HCT116 (cell line): ENCODE measurements at regions not wholly inside any gene's neighbourhood (a gene's known extent, or its start where the extent isn't known, plus 50 kb on each side); places are given as distances from the start of the nearest gene placed in this dataset.

ENCODE experiments used
- CBX3 ChIP-seq: IDR thresholded peaks from 2 replicates; pipeline ENCODE4 v1.6.1; 2012; ENCODE audit warnings: low read depth
- CTCF ChIP-seq, 3 experiments: fragments of 200-600 bp in 1 of 3; sonication (generic) in 1 of 3; IDR thresholded peaks in 2 of 3; conservative IDR thresholded peaks in 1 of 3; 2 replicates each; pipeline ENCODE4 v1.5.1; 2012 to 2017; ENCODE audit warnings: low read depth in 2 of 3, low read length in 2 of 3, antibody characterized with exemption in 1 of 3, borderline replicate concordance in 1 of 3, control low read depth in 1 of 3, mild to moderate bottlenecking in 1 of 3, mixed read lengths in 1 of 3, mixed run types in 1 of 3, moderate library complexity in 1 of 3; ENCODE audit not compliant: insufficient read depth in 1 of 3
- EGR1 ChIP-seq: IDR thresholded peaks from 2 replicates; pipeline ENCODE4 v1.6.1; 2012; ENCODE audit warnings: low read depth
- EZH2 ChIP-seq: fragments of 200-600 bp; sonication (generic); IDR thresholded peaks from 2 replicates; pipeline ENCODE4 v1.6.1; 2017; ENCODE audit warnings: antibody characterized with exemption, mixed run types
- EZH2phosphoT487 ChIP-seq: fragments of 200-600 bp; IDR thresholded peaks from 2 replicates; pipeline ENCODE4 v1.6.1; 2018; ENCODE audit warnings: antibody characterized with exemption, borderline replicate concordance
- JUND ChIP-seq: IDR thresholded peaks from 2 replicates; pipeline ENCODE4 v1.6.1; 2012
- POLR2A ChIP-seq: IDR thresholded peaks from 2 replicates; pipeline ENCODE4 v1.7.0; 2011; ENCODE audit warnings: borderline replicate concordance; ENCODE audit not compliant: insufficient read depth, insufficient read length; ENCODE audit errors: extremely low read depth
- POLR2AphosphoS5 ChIP-seq: IDR thresholded peaks from 2 replicates; pipeline ENCODE4 v1.6.1; 2011; ENCODE audit warnings: mild to moderate bottlenecking, low read depth, low read length, moderate library complexity
- RAD21 ChIP-seq: IDR thresholded peaks from 2 replicates; pipeline ENCODE4 v1.6.1; 2012; ENCODE audit warnings: low read depth, mild to moderate bottlenecking
- SIN3A ChIP-seq: IDR thresholded peaks from 2 replicates; pipeline ENCODE4 v1.6.1; 2012; ENCODE audit warnings: low read depth
- SP1 ChIP-seq: IDR thresholded peaks from 2 replicates; pipeline ENCODE4 v1.6.1; 2012; ENCODE audit warnings: low read depth
- TCF7L2 ChIP-seq: IDR thresholded peaks from 2 replicates; pipeline ENCODE4 v1.7.0; 2011; ENCODE audit warnings: borderline replicate concordance, inconsistent platforms; ENCODE audit not compliant: insufficient read depth, insufficient read length; ENCODE audit errors: extremely low read depth
- ZNF274 ChIP-seq: fragments of 200-500 bp; sonication (Bioruptor generic); IDR thresholded peaks from 2 replicates; pipeline ENCODE4 v1.6.1; 2014; ENCODE audit warnings: mild to moderate bottlenecking, low read depth, low read length, inconsistent platforms
- TF ChIP-seq, protein P1 (sequence below): IDR thresholded peaks from 2 replicates; pipeline ENCODE4 v1.6.1; 2012; ENCODE audit warnings: low read depth

DNA sequence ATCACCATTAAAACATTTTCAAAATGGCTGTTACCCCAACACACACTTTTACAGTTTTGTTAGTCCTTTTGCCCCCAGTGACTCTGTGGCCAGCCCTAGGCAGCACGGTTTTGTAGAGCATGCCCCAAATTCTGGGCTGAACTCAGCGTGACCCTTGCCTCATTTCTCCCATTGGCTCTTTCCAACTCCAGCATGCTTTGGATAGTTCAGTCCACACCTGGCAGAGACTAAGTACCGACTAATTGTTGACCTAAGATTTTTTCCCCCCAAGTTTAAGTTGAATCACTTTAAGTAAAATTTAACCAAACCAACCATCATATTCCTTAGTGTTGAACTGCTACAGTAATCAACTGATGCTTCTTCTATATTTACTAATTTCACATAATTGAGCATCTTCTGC, 62.4 kb upstream of the LRRC8B start:
- TF ChIP-seq CTCF (IDR thresholded peaks at IDR 0.05 in 2 of 3, conservative IDR thresholded peaks at IDR 0.05 in 1 of 3; ENCODE audit: borderline replicate concordance in 1 of 3, insufficient read depth in 1 of 3, low read depth in 2 of 3, low read length in 2 of 3) = no peak
- no peak for TF ChIP-seq EZH2phosphoT487
- TF ChIP-seq EGR1 = no peak
- TF ChIP-seq EZH2 = no peak
- TF ChIP-seq, protein P1, sequence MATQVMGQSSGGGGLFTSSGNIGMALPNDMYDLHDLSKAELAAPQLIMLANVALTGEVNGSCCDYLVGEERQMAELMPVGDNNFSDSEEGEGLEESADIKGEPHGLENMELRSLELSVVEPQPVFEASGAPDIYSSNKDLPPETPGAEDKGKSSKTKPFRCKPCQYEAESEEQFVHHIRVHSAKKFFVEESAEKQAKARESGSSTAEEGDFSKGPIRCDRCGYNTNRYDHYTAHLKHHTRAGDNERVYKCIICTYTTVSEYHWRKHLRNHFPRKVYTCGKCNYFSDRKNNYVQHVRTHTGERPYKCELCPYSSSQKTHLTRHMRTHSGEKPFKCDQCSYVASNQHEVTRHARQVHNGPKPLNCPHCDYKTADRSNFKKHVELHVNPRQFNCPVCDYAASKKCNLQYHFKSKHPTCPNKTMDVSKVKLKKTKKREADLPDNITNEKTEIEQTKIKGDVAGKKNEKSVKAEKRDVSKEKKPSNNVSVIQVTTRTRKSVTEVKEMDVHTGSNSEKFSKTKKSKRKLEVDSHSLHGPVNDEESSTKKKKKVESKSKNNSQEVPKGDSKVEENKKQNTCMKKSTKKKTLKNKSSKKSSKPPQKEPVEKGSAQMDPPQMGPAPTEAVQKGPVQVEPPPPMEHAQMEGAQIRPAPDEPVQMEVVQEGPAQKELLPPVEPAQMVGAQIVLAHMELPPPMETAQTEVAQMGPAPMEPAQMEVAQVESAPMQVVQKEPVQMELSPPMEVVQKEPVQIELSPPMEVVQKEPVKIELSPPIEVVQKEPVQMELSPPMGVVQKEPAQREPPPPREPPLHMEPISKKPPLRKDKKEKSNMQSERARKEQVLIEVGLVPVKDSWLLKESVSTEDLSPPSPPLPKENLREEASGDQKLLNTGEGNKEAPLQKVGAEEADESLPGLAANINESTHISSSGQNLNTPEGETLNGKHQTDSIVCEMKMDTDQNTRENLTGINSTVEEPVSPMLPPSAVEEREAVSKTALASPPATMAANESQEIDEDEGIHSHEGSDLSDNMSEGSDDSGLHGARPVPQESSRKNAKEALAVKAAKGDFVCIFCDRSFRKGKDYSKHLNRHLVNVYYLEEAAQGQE = no peak
- no peak for TF ChIP-seq POLR2A
- TF ChIP-seq TCF7L2 = no peak
- TF ChIP-seq ZNF274 = no peak
- TF ChIP-seq RAD21 = no peak
- TF ChIP-seq POLR2AphosphoS5 = no peak
- no peak for TF ChIP-seq CBX3
- no peak for TF ChIP-seq JUND
- no peak for TF ChIP-seq SP1
- no peak for TF ChIP-seq SIN3A
